ENCODE measurements at regions not wholly inside any gene's neighbourhood (a gene's known extent, or its start where the extent isn't known, plus 50 kb on each side); places are given as distances from the start of the nearest gene placed in this dataset.

DNA sequence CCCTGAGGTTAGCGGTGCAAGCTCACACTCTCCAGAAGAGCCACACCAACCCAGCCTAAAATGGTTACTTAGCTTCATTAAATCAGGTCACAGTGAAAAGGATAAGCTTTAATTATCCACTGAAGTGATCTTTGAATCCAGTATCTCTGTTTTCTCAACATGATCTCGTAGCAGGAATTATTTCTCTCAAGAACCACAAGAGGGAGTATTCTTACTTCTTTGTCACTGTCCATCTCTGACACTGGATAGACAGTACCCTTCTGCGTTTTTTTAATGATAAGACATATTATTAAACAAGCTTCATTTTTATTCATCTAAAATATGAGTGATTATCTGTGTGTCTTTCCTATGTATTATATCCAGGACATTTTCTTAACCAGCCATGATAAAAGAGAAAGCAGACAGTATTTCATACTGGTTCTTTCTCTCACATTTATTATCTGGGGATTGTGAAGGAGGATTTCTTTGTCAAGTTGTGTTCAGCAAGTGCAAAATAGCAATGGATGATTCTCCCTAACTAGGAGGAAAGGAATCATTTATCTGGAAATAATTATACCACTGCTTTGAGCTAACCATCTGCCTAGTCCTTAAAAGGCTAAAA is 105.4 kb upstream of the CCDC54 start:
- TF ChIP-seq POLR2AphosphoS5 (IDR thresholded peaks at IDR 0.05; ENCODE audit: low read depth, low read length) = no peak
- no peak for TF ChIP-seq POLR2A (IDR thresholded peaks at IDR 0.05; ENCODE audit: low read depth, low read length)
- TF ChIP-seq TAF1 (IDR thresholded peaks at IDR 0.05; ENCODE audit: low read depth, low read length) = no peak
- no peak for TF ChIP-seq SPI1 (IDR thresholded peaks at IDR 0.05; ENCODE audit: low read depth, low read length)
- TF ChIP-seq POU2F2 (IDR thresholded peaks at IDR 0.05; ENCODE audit: low read depth, low read length) = no peak

Measured in GM12891 (cell line).